Tibial artery (tissue), 4 donors: ENCODE measurements at regions not wholly inside any gene's neighbourhood (a gene's known extent, or its start where the extent isn't known, plus 50 kb on each side); places are given as distances from the start of the nearest gene placed in this dataset.

Experiments used
- DNase-seq, 2 donors: peaks; one replicate each; pipeline ENCODE4 v3.0.0-alpha.2; 2019
- H3K27ac ChIP-seq, 2 donors: fragments of 200-600 bp; sonication (generic) in 1 of 2; 1 replicate in 1 of 2; 2 replicates in 1 of 2; pipeline ENCODE4 v1.5.1; 2018 to 2019; ENCODE audit warnings: mild to moderate bottlenecking in 1 of 2
- H3K27me3 ChIP-seq, 2 donors: fragments of 200-600 bp; sonication (generic) in 1 of 2; one replicate each; pipeline versions ENCODE4 v1.5.1 to v1.6.0; 2016 to 2019
- H3K36me3 ChIP-seq, 3 donors: fragments of 200-600 bp; sonication (generic) in 2 of 3; one replicate each; pipeline ENCODE4 v1.5.1; 2016 to 2019; ENCODE audit warnings: mild to moderate bottlenecking in 2 of 3
- H3K4me1 ChIP-seq, 4 donors: fragments of 200-600 bp; sonication (generic) in 2 of 4; 1 replicate in 3 of 4; 2 replicates in 1 of 4; pipeline ENCODE4 v1.5.1; 2016 to 2019
- H3K4me3 ChIP-seq, 2 donors: fragments of 200-600 bp; sonication (generic) in 1 of 2; 1 replicate in 1 of 2; 2 replicates in 1 of 2; pipeline ENCODE4 v1.5.1; 2018 to 2019; ENCODE audit warnings: mild to moderate bottlenecking in 2 of 2
- H3K9me3 ChIP-seq, 3 donors: fragments of 200-600 bp; sonication (generic) in 1 of 3; one replicate each; pipeline ENCODE4 v1.5.1; 2016 to 2019
- intact Hi-C: fragments of 100-400 bp; cut with DNase I; formaldehyde crosslinking; loops from one replicate; pipeline ENCODE4 v1.15.0; 2023; ENCODE audit warnings: low total_unique reads
- TF ChIP-seq, protein P1 (sequence below), 2 experiments: fragments of 200-600 bp in 1 of 2; fragments of 450-650 bp in 1 of 2; IDR thresholded peaks; one replicate each; pipeline ENCODE4 v1.5.1; 2017 to 2019; ENCODE audit warnings: antibody characterized with exemption in 2 of 2, mild to moderate bottlenecking in 1 of 2, moderate library complexity in 1 of 2

DNA sequence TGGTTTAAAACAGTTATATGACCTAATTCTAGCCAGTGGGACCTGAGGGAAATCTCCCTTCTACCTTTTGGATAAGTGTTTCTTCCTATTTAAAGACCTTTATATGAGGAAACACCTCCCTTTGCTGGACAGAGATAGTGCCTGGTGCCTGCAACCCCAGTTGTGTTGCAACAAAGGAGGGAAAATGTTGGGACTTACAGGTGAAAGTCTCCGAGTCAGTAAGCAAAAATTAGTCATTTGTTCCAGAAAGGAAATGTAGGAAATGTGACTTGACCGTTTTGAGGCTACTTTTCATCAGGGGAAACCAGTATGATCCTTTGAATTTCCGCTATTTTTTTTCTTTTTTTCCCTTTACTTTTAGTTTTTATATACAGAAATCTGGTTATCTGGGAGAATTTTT, 165.5 kb downstream of the DKK1 start:
- Histone ChIP-seq H3K4me1 (no peaks in the 10 kb centered on the region), H3K4me3 (no peak overlapping the region), H3K27me3 (no peaks in the 10 kb centered on the region), H3K27ac (no peak overlapping the region), H3K36me3 (no peaks in the 10 kb centered on the region), H3K9me3 (no peaks in the 10 kb centered on the region)
- DNase-seq: no peak
- TF ChIP-seq, protein P1, sequence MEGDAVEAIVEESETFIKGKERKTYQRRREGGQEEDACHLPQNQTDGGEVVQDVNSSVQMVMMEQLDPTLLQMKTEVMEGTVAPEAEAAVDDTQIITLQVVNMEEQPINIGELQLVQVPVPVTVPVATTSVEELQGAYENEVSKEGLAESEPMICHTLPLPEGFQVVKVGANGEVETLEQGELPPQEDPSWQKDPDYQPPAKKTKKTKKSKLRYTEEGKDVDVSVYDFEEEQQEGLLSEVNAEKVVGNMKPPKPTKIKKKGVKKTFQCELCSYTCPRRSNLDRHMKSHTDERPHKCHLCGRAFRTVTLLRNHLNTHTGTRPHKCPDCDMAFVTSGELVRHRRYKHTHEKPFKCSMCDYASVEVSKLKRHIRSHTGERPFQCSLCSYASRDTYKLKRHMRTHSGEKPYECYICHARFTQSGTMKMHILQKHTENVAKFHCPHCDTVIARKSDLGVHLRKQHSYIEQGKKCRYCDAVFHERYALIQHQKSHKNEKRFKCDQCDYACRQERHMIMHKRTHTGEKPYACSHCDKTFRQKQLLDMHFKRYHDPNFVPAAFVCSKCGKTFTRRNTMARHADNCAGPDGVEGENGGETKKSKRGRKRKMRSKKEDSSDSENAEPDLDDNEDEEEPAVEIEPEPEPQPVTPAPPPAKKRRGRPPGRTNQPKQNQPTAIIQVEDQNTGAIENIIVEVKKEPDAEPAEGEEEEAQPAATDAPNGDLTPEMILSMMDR (IDR thresholded peaks at IDR 0.05): no peak
- intact Hi-C loops: no loop called here

DNA sequence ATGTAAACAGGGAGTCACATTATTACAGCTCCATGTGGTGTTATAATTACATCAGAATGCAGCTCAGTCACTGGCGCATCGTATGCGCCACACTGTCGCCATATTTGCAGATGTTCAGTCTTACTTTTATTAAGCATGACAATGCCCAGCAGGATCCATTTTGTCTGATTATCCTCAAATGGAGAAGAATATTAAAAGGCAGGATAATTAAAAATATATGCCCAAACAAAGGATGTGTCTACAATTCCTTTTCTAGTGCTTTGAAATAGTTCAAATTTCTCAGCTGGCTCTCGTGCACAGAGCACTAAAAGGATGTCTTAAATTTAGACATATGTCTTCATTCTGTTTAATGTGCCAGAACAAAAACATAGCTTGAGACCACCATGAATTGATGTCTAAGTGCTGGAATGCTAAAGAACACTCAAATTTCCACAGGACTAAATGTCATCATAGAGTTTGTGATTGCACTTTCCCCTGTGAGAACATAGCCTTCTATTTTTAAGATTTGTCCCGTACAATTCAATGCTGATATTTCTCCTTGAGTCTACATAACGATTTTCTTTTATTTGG, 168.0 kb downstream of the DKK1 start:
- Histone ChIP-seq H3K4me1 (peaks cover 0 to 15% (median 5%) of the 10 kb centered on the region in 4 donors), H3K4me3 (no peak overlapping the region), H3K9me3 (no peaks in the 10 kb centered on the region), H3K36me3 (no peaks in the 10 kb centered on the region), H3K27ac (no peak overlapping the region), H3K27me3 (no peaks in the 10 kb centered on the region)
- intact Hi-C loops: no loop called here
- no peak for DNase-seq
- TF ChIP-seq, protein P1 (IDR thresholded peaks at IDR 0.05): no peak

DNA sequence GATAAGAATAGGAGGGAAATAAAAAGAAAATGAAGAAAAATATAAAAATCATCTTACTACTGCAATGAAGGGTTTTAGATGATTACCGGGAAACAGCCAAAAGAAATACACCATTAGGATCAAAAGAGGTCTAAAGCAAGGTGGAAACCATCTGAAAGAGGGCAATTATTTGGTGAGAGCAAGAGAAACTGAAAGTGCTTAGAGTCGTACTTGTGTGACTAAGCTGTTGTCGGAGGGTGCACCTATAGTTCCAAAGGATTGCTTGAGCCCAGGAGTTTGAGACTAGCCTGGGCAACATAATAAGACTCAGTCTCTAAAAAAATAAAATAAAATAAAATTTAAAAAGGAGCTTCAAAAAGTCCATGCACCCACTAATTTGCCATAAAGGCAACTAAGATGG, 169.5 kb downstream of the DKK1 start:
- DNase-seq: no peak

DNA sequence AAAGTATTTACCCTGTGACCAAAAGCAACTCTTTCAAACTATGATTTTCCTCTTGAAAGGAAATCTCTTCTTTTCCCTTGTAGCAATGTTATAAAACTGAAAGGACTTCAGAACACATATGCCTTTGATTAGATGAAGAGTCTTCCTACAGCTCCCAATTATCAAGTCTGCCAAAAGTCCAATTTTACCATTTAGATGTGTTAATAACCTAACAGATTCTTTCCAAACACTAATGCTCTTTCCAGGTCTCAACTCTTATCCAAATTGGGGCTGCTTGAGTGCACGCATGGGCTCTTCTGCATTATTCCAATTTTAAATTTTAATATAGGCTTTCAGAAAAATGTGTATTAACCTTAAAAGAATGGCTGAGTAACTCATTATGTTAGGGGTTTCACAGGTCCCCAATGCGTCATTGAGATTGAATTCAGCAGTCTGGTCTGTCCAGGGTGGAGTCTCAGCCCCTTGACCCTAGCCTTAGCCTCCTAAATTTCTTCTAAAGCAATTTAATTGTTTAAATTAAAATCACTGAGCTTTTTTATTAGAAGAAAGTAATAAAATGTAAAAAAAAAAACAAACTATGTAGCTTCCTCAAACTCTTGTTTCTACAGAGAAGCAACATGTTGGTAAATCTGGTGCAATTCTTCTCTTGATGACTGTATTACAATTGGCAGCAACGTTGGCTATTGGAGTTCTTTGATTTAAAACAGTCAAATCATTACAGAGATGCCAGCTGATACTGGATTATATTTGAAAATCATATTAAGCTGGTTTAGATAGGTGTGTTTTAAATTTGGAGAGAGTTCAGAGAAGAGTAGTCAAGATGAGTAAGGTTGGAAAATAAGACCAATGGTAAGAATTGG, 170.4 kb downstream of the DKK1 start:
- intact Hi-C loops: loop anchor here (5.0 kb wide), 1 partner anchor 172 kb away; the partner anchor contains the start of gene DKK1
- Histone ChIP-seq H3K27ac (no peak overlapping the region), H3K9me3 (no peaks in the 10 kb centered on the region), H3K4me1 (peaks cover 0 to 18% (median 5%) of the 10 kb centered on the region in 4 donors), H3K36me3 (no peaks in the 10 kb centered on the region), H3K4me3 (no peak overlapping the region), H3K27me3 (no peaks in the 10 kb centered on the region)
- TF ChIP-seq, protein P1 (IDR thresholded peaks at IDR 0.05): no peak
- no peak for DNase-seq

More for the DNA sequence above, 169.5 kb downstream of the DKK1 start:
- Histone ChIP-seq H3K4me3 (no peak overlapping the region), H3K27me3 (no peaks in the 10 kb centered on the region), H3K9me3 (no peaks in the 10 kb centered on the region), H3K36me3 (no peaks in the 10 kb centered on the region), H3K27ac (no peak overlapping the region), H3K4me1 (peaks cover 0 to 18% (median 5%) of the 10 kb centered on the region in 4 donors)
- TF ChIP-seq, protein P1 (IDR thresholded peaks at IDR 0.05): no peak
- intact Hi-C loops: no loop called here

DNA sequence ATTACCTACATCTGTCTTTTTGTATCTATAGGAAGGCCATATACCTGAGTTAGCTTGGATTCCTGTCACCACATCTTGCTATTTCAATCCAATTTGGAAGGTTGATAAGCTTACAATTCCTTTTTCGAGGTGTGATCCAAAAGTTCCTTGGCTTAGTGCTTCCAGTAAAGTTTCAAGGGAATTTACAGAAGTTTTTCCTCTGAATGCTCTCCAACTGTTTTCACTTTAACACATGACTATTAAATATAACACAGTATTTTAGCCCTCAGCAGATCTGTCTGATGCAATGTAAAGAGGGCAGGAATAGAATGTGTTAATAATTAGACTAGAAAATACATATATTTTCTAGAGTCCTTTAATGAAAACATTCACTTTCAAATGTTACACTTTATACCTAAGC, 171.4 kb downstream of the DKK1 start:
- Histone ChIP-seq H3K9me3 (no peaks in the 10 kb centered on the region), H3K27ac (no peak overlapping the region), H3K4me3 (no peak overlapping the region), H3K27me3 (no peaks in the 10 kb centered on the region), H3K4me1 (peaks cover 0 to 18% (median 5%) of the 10 kb centered on the region in 4 donors), H3K36me3 (no peaks in the 10 kb centered on the region)
- intact Hi-C loops: loop anchor here (5.0 kb wide), 1 partner anchor 173 kb away; the partner anchor contains the start of gene DKK1
- TF ChIP-seq, protein P1 (IDR thresholded peaks at IDR 0.05): no peak
- DNase-seq: no peak
